Mucosa of rectum (tissue), 2 donors: ENCODE measurements at regions not wholly inside any gene's neighbourhood (a gene's known extent, or its start where the extent isn't known, plus 50 kb on each side); places are given as distances from the start of the nearest gene placed in this dataset.

Source experiments
- H3K27ac ChIP-seq, 2 donors: one replicate each; pipeline ENCODE4 v1.7.0; 2013; ENCODE audit warnings: inconsistent platforms in 2 of 2, low read depth in 2 of 2, low read length in 2 of 2
- H3K27me3 ChIP-seq, 2 donors: one replicate each; pipeline ENCODE4 v1.7.0; 2013; ENCODE audit warnings: low read length in 2 of 2; ENCODE audit not compliant: control insufficient read depth in 2 of 2, insufficient read depth in 2 of 2
- H3K36me3 ChIP-seq, 2 donors: one replicate each; pipeline ENCODE4 v1.7.0; 2013; ENCODE audit warnings: low read length in 2 of 2; ENCODE audit not compliant: control insufficient read depth in 2 of 2, insufficient read depth in 2 of 2
- H3K4me1 ChIP-seq, 2 donors: one replicate each; pipeline ENCODE4 v1.7.0; 2013; ENCODE audit warnings: low read length in 2 of 2, mild to moderate bottlenecking in 1 of 2; ENCODE audit not compliant: control insufficient read depth in 2 of 2, insufficient read depth in 2 of 2
- H3K4me3 ChIP-seq, 2 donors: one replicate each; pipeline ENCODE4 v1.7.0; 2013; ENCODE audit warnings: low read length in 2 of 2
- H3K9ac ChIP-seq, 2 donors: one replicate each; pipeline ENCODE4 v1.7.0; 2013; ENCODE audit warnings: low read length in 2 of 2, low read depth in 1 of 2, mild to moderate bottlenecking in 1 of 2
- H3K9me3 ChIP-seq, 2 donors: one replicate each; pipeline ENCODE4 v1.7.0; 2013; ENCODE audit warnings: low read length in 2 of 2; ENCODE audit not compliant: control insufficient read depth in 2 of 2
- donor health status: healthy.
- donor health status: Normal muscosa, but diverticular disease.

GRCh38 chr1:213852107-213852506 is 135.7 kb upstream of the PROX1 start:
- no peaks in the 10 kb centered on the region for H3K27me3 ChIP-seq
- H3K9ac ChIP-seq, result no peak overlapping the region
- no peak overlapping the region for H3K27ac ChIP-seq
- no peak overlapping the region for H3K4me3 ChIP-seq
- H3K4me1 ChIP-seq, result no peaks in the 10 kb centered on the region
- no peaks in the 10 kb centered on the region for H3K36me3 ChIP-seq
- no peaks in the 10 kb centered on the region for H3K9me3 ChIP-seq

GRCh38 chr1:213858581-213858980 is 129.2 kb upstream of the PROX1 start:
- H3K36me3 ChIP-seq, result no peaks in the 10 kb centered on the region
- H3K9ac ChIP-seq, result no peak overlapping the region
- no peaks in the 10 kb centered on the region for H3K27me3 ChIP-seq
- no peak overlapping the region for H3K27ac ChIP-seq
- no peaks in the 10 kb centered on the region for H3K9me3 ChIP-seq
- no peaks in the 10 kb centered on the region for H3K4me1 ChIP-seq
- no peak overlapping the region for H3K4me3 ChIP-seq

GRCh38 chr1:213861841-213862240 is 125.9 kb upstream of the PROX1 start:
- Histone ChIP-seq H3K9me3 (no peaks in the 10 kb centered on the region), H3K36me3 (no peaks in the 10 kb centered on the region), H3K27me3 (no peaks in the 10 kb centered on the region), H3K9ac (no peak overlapping the region), H3K4me1 (no peaks in the 10 kb centered on the region), H3K4me3 (no peak overlapping the region), H3K27ac (no peak overlapping the region)

- Histone ChIP-seq H3K27ac (no peak overlapping the region), H3K4me1 (no peaks in the 10 kb centered on the region), H3K27me3 (no peaks in the 10 kb centered on the region), H3K9me3 (no peaks in the 10 kb centered on the region), H3K4me3 (no peak overlapping the region), H3K36me3 (no peaks in the 10 kb centered on the region), H3K9ac (no peak overlapping the region)
These were observed 123.7 kb upstream of the PROX1 start for GRCh38 chr1:213864091-213864490.

- H3K4me1 ChIP-seq, result no peaks in the 10 kb centered on the region
- no peaks in the 10 kb centered on the region for H3K27me3 ChIP-seq
- H3K36me3 ChIP-seq, result no peaks in the 10 kb centered on the region
- no peak overlapping the region for H3K9ac ChIP-seq
- H3K27ac ChIP-seq, result no peak overlapping the region
- H3K4me3 ChIP-seq, result no peak overlapping the region
- no peaks in the 10 kb centered on the region for H3K9me3 ChIP-seq
These were observed 119.3 kb upstream of the PROX1 start for GRCh38 chr1:213868482-213868881.

- Histone ChIP-seq H3K9me3 (no peaks in the 10 kb centered on the region), H3K4me1 (no peaks in the 10 kb centered on the region), H3K27me3 (no peaks in the 10 kb centered on the region), H3K27ac (no peak overlapping the region), H3K36me3 (no peaks in the 10 kb centered on the region), H3K9ac (no peak overlapping the region), H3K4me3 (no peak overlapping the region)
These were observed 116.6 kb upstream of the PROX1 start for GRCh38 chr1:213871179-213871578.

GRCh38 chr1:213874789-213875188 is 113.0 kb upstream of the PROX1 start:
- Histone ChIP-seq H3K4me1 (no peaks in the 10 kb centered on the region), H3K4me3 (no peak overlapping the region), H3K27ac (no peak overlapping the region), H3K9ac (no peak overlapping the region), H3K36me3 (no peaks in the 10 kb centered on the region), H3K27me3 (no peaks in the 10 kb centered on the region), H3K9me3 (no peaks in the 10 kb centered on the region)

GRCh38 chr1:213876531-213876930 is 111.2 kb upstream of the PROX1 start:
- Histone ChIP-seq H3K36me3 (no peaks in the 10 kb centered on the region), H3K4me1 (no peaks in the 10 kb centered on the region), H3K4me3 (no peak overlapping the region), H3K27me3 (no peaks in the 10 kb centered on the region), H3K9ac (no peak overlapping the region), H3K27ac (no peak overlapping the region), H3K9me3 (no peaks in the 10 kb centered on the region)

GRCh38 chr1:213883618-213884017 is 104.2 kb upstream of the PROX1 start:
- no peak overlapping the region for H3K4me3 ChIP-seq
- no peaks in the 10 kb centered on the region for H3K4me1 ChIP-seq

GRCh38 chr1:213884402-213884801 is 103.4 kb upstream of the PROX1 start:
- Histone ChIP-seq H3K4me1 (no peaks in the 10 kb centered on the region), H3K36me3 (no peaks in the 10 kb centered on the region), H3K27me3 (no peaks in the 10 kb centered on the region), H3K27ac (no peak overlapping the region), H3K9ac (no peak overlapping the region), H3K4me3 (no peak overlapping the region), H3K9me3 (no peaks in the 10 kb centered on the region)

More at GRCh38 chr1:213883618-213884017, 104.2 kb upstream of the PROX1 start:
- H3K27me3 ChIP-seq, result no peaks in the 10 kb centered on the region
- H3K27ac ChIP-seq, result no peak overlapping the region
- H3K9ac ChIP-seq, result no peak overlapping the region
- no peaks in the 10 kb centered on the region for H3K9me3 ChIP-seq
- no peaks in the 10 kb centered on the region for H3K36me3 ChIP-seq

GRCh38 chr1:213884942-213885341 is 102.8 kb upstream of the PROX1 start:
- H3K4me1 ChIP-seq, result no peaks in the 10 kb centered on the region
- no peak overlapping the region for H3K9ac ChIP-seq
- no peak overlapping the region for H3K4me3 ChIP-seq
- H3K36me3 ChIP-seq, result no peaks in the 10 kb centered on the region
- no peak overlapping the region for H3K27ac ChIP-seq
- no peaks in the 10 kb centered on the region for H3K9me3 ChIP-seq
- H3K27me3 ChIP-seq, result no peaks in the 10 kb centered on the region
